BLaER1 (cell line): ENCODE measurements at regions not wholly inside any gene's neighbourhood (a gene's known extent, or its start where the extent isn't known, plus 50 kb on each side); places are given as distances from the start of the nearest gene placed in this dataset.

Source experiments
- H3K27ac ChIP-seq: shearing (Covaris generic); formaldehyde crosslinking; 2 replicates; pipeline ENCODE4 v1.8.1; 2022
- H3K27me3 ChIP-seq: shearing (Covaris generic); formaldehyde crosslinking; 2 replicates; pipeline ENCODE4 v1.8.1; 2022
- H3K36me3 ChIP-seq: shearing (Covaris generic); formaldehyde crosslinking; 2 replicates; pipeline ENCODE4 v1.8.1; 2022
- H3K4me1 ChIP-seq: shearing (Covaris generic); formaldehyde crosslinking; 2 replicates; pipeline ENCODE4 v1.8.1; 2022
- H3K4me2 ChIP-seq: shearing (Covaris generic); formaldehyde crosslinking; 2 replicates; pipeline ENCODE4 v1.8.1; 2022
- H3K4me3 ChIP-seq: shearing (Covaris generic); formaldehyde crosslinking; 2 replicates; pipeline ENCODE4 v1.8.1; 2022
- H3K9ac ChIP-seq: shearing (Covaris generic); formaldehyde crosslinking; 2 replicates; pipeline ENCODE4 v1.8.1; 2022
- H3K9me3 ChIP-seq: shearing (Covaris generic); formaldehyde crosslinking; 2 replicates; pipeline ENCODE4 v1.8.1; 2022
- H4K20me1 ChIP-seq: shearing (Covaris generic); formaldehyde crosslinking; 2 replicates; pipeline ENCODE4 v1.8.1; 2022
- Cebpa-rat ChIP-seq: shearing (Covaris generic); IDR thresholded peaks from 2 replicates; pipeline ENCODE4 v1.8.1; 2022

- Histone ChIP-seq H4K20me1 (no peaks in the 10 kb centered on the region), H3K9ac (no peak overlapping the region), H3K27me3 (no peaks in the 10 kb centered on the region), H3K4me2 (no peak overlapping the region), H3K4me1 (0 out of 2 replicates have a peak, but pooled peaks cover 3% of the 10 kb centered on the region), H3K4me3 (no peak overlapping the region), H3K9me3 (no peaks in the 10 kb centered on the region), H3K27ac (no peak overlapping the region), H3K36me3 (no peaks in the 10 kb centered on the region)
- TF ChIP-seq Cebpa-rat: no peak
Observed at GRCh38 chr1:228914700-228915099, 179.4 kb downstream of the RHOU start.

- H3K36me3 ChIP-seq: no peaks in the 10 kb centered on the region
- no peaks in the 10 kb centered on the region for H4K20me1 ChIP-seq
- H3K9me3 ChIP-seq: no peaks in the 10 kb centered on the region
- H3K4me1 ChIP-seq: 0 out of 2 replicates have a peak, but pooled peaks cover 3% of the 10 kb centered on the region
- no peak for TF ChIP-seq Cebpa-rat
- no peak overlapping the region for H3K4me2 ChIP-seq
- H3K9ac ChIP-seq: no peak overlapping the region
- no peaks in the 10 kb centered on the region for H3K27me3 ChIP-seq
- H3K4me3 ChIP-seq: no peak overlapping the region
- no peak overlapping the region for H3K27ac ChIP-seq
Observed at GRCh38 chr1:228917342-228917741, 182.1 kb downstream of the RHOU start.

DNA sequence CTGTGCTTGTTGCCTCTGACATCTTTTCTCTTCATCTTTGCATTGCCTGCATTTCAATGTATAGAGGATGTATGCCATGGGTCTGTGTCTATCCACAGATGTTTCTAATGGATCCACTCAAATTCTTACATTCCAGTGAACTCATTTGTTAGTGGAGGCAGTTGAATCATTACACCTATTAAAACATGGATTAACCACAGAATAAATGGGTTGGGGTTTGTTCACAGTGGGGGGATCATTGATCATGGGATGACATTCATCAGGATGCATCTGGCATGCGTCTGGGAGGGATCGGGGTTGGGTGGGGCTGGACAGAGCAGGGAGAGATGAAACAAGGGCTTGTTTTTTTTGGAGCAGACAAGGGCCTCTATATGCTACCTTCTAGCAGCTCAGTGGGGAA is 182.5 kb downstream of the RHOU start:
- no peak overlapping the region for H3K9ac ChIP-seq
- H3K27me3 ChIP-seq: no peaks in the 10 kb centered on the region
- TF ChIP-seq Cebpa-rat: no peak
- no peaks in the 10 kb centered on the region for H3K9me3 ChIP-seq
- no peak overlapping the region for H3K4me2 ChIP-seq
- 0 out of 2 replicates have a peak, but pooled peaks cover 3% of the 10 kb centered on the region for H3K4me1 ChIP-seq
- no peaks in the 10 kb centered on the region for H3K36me3 ChIP-seq
- H4K20me1 ChIP-seq: no peaks in the 10 kb centered on the region
- no peak overlapping the region for H3K27ac ChIP-seq
- H3K4me3 ChIP-seq: no peak overlapping the region

- H3K9ac ChIP-seq: no peak overlapping the region
Observed at GRCh38 chr1:228918335-228918734, 183.1 kb downstream of the RHOU start.

DNA sequence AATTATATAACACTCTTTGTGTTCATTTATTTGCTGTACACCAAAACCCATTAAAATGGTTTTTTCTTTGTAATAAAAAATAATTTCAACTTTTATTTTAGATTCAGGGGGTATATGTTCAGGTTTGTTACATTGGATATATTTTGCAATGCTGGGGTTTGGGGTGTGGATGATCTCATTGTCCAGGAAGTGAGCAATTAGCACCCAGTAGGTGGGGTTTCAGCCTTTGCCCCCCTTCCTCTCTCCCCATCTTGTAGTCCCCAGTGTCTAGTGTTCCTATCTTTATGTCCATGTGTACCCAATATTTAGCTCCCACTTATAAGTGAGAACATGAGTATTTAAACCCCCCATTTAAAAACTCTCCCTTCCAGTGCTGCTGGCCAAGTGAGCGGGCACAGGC is 184.6 kb downstream of the RHOU start:
- Histone ChIP-seq H3K27me3 (no peaks in the 10 kb centered on the region), H3K4me1 (no peaks in the 10 kb centered on the region), H3K36me3 (no peaks in the 10 kb centered on the region), H3K4me3 (no peak overlapping the region), H3K9me3 (no peaks in the 10 kb centered on the region), H4K20me1 (no peaks in the 10 kb centered on the region), H3K9ac (no peak overlapping the region), H3K4me2 (no peak overlapping the region), H3K27ac (no peak overlapping the region)
- no peak for TF ChIP-seq Cebpa-rat

More at GRCh38 chr1:228918335-228918734, 183.1 kb downstream of the RHOU start:
- Histone ChIP-seq H3K4me1 (0 out of 2 replicates have a peak, but pooled peaks cover 3% of the 10 kb centered on the region), H3K36me3 (no peaks in the 10 kb centered on the region), H3K27me3 (no peaks in the 10 kb centered on the region), H3K4me3 (no peak overlapping the region), H4K20me1 (no peaks in the 10 kb centered on the region), H3K27ac (no peak overlapping the region), H3K4me2 (no peak overlapping the region), H3K9me3 (no peaks in the 10 kb centered on the region)
- TF ChIP-seq Cebpa-rat: no peak

DNA sequence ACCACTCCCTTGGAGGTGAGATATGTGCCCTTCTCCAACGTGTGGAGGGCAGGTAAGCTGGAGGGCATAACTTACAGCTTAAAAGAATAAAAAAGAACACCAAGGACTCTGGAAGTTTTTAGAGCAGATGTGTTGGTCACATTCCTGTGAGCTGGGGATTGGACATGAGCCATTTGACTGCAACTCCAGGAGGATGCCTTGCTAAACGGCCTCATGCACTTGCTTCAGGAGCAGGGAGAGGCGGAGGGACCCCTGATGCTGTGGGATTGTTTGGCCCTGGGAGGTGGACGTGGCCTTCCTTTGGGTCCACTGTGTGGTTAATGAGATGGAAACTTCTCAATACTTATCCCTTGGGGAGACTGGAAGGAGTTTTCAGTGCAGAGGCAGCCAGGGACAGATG is 185.6 kb downstream of the RHOU start:
- H3K4me1 ChIP-seq: no peaks in the 10 kb centered on the region
- peaks cover 8% of the 10 kb centered on the region; the same call in 1 of the 2 replicates for H3K9me3 ChIP-seq
- no peaks in the 10 kb centered on the region for H3K36me3 ChIP-seq
- H4K20me1 ChIP-seq: no peaks in the 10 kb centered on the region
- no peak overlapping the region for H3K9ac ChIP-seq
- no peak for TF ChIP-seq Cebpa-rat
- H3K4me2 ChIP-seq: no peak overlapping the region
- H3K4me3 ChIP-seq: no peak overlapping the region
- H3K27ac ChIP-seq: no peak overlapping the region
- H3K27me3 ChIP-seq: no peaks in the 10 kb centered on the region

- no peak overlapping the region for H3K9ac ChIP-seq
- no peaks in the 10 kb centered on the region for H3K27me3 ChIP-seq
- no peaks in the 10 kb centered on the region for H3K36me3 ChIP-seq
- no peak overlapping the region for H3K4me3 ChIP-seq
- peaks cover 8% of the 10 kb centered on the region; the same call in 1 of the 2 replicates for H3K9me3 ChIP-seq
- no peak overlapping the region for H3K27ac ChIP-seq
- H4K20me1 ChIP-seq: no peaks in the 10 kb centered on the region
- H3K4me1 ChIP-seq: no peaks in the 10 kb centered on the region
- 0 out of 2 replicates have a peak overlapping the region, but pooled peaks have one; percentile 1 for H3K4me2 ChIP-seq
- TF ChIP-seq Cebpa-rat: no peak
Observed at GRCh38 chr1:228921481-228921880, 186.2 kb downstream of the RHOU start.

DNA sequence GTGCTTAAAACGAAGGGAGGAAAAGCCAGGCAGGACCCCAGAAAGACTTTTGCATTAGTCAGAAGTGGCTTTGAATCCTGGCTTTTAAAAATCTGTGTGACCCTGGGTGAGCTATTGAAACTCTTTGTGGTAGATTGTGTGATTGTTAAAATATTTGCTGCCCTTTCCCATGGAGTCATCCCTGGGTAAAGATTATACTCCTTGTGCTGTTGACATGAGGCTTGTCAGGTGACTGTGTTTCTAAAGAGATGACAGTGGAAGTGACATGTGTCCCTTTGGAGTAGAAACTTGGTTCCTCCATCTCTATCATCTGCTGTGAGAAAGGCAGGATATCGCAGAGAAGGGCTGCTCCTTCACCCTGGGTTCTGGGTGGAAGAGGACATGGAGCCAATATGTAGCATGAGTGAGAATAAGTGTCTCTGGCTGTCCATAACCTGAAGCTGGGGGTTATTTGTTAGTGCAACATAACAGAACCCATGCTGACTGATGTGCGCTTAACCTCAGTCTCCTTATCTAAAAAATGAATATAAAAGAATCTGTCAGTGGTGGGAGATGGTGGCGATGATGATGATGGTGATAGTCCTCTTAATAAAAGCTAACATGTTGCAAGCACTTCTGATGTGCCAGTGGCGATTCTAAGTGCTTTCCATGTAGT is 187.6 kb downstream of the RHOU start:
- no peak overlapping the region for H3K4me3 ChIP-seq
- H3K27ac ChIP-seq: no peak overlapping the region
- H3K9me3 ChIP-seq: peaks cover 8% of the 10 kb centered on the region; the same call in 1 of the 2 replicates
- TF ChIP-seq Cebpa-rat: no peak
- no peaks in the 10 kb centered on the region for H4K20me1 ChIP-seq
- no peaks in the 10 kb centered on the region for H3K4me1 ChIP-seq
- H3K27me3 ChIP-seq: no peaks in the 10 kb centered on the region
- no peaks in the 10 kb centered on the region for H3K36me3 ChIP-seq
- no peak overlapping the region for H3K9ac ChIP-seq
- no peak overlapping the region for H3K4me2 ChIP-seq

- no peak for TF ChIP-seq Cebpa-rat
- Histone ChIP-seq H3K4me2 (no peak overlapping the region), H4K20me1 (no peaks in the 10 kb centered on the region), H3K4me1 (no peaks in the 10 kb centered on the region), H3K27ac (no peak overlapping the region), H3K27me3 (no peaks in the 10 kb centered on the region), H3K4me3 (no peak overlapping the region), H3K9me3 (peaks cover 8% of the 10 kb centered on the region; the same call in 1 of the 2 replicates), H3K36me3 (no peaks in the 10 kb centered on the region), H3K9ac (no peak overlapping the region)
Observed at GRCh38 chr1:228923973-228924686, 188.9 kb downstream of the RHOU start.

GRCh38 chr1:228925691-228926090 is 190.4 kb downstream of the RHOU start:
- no peak for TF ChIP-seq Cebpa-rat
- H3K27me3 ChIP-seq: no peaks in the 10 kb centered on the region
- H3K4me1 ChIP-seq: no peaks in the 10 kb centered on the region
- no peak overlapping the region for H3K27ac ChIP-seq
- H3K4me2 ChIP-seq: no peak overlapping the region
- H3K9ac ChIP-seq: no peak overlapping the region
- H4K20me1 ChIP-seq: no peaks in the 10 kb centered on the region
- H3K9me3 ChIP-seq: peaks cover 13% of the 10 kb centered on the region
- H3K4me3 ChIP-seq: no peak overlapping the region
- no peaks in the 10 kb centered on the region for H3K36me3 ChIP-seq
